Skin epidermis (tissue), 12 donors: ENCODE measurements at regions not wholly inside any gene's neighbourhood (a gene's known extent, or its start where the extent isn't known, plus 50 kb on each side); places are given as distances from the start of the nearest gene placed in this dataset.
"Not testable (repeated sequence)": the region's sequence is repeated elsewhere in the genome, so short reads cannot be mapped to it uniquely, and the experiment has no call there.

Source experiments
- H3K27ac ChIP-seq, 21 experiments: fragments of 200-600 bp; sonication (generic) in 11 of 21; one replicate each; pipeline ENCODE4 v1.5.0; 2020; ENCODE audit warnings: mild to moderate bottlenecking in 3 of 21, inconsistent platforms in 2 of 21, moderate library complexity in 2 of 21
- H3K4me3 ChIP-seq, 7 experiments: fragments of 200-600 bp; sonication (generic) in 2 of 7; one replicate each; pipeline ENCODE4 v1.5.0; 2020; ENCODE audit warnings: inconsistent platforms in 2 of 7, mild to moderate bottlenecking in 2 of 7, moderate library complexity in 1 of 7

DNA sequence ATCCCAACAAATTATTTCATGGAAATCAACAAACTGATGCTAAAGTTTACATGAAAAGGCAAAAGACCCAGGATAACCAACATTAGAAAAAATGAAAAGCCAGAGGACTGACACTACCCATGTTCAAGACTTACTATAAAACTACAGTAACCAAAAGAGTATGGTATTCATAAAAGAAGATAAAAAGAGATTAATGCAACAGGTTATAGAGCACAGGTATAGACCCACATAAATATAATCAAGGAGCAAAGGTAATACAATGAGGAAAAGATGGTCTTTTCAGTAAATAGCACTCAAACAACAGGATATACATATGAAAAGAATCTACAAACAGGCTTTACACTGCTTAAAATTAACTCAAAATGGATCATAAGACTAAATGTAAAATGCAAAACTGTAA, 1342.7 kb downstream of the UQCRFS1 start:
- H3K4me3 ChIP-seq, result no peak overlapping the region
- no peak overlapping the region for H3K27ac ChIP-seq

DNA sequence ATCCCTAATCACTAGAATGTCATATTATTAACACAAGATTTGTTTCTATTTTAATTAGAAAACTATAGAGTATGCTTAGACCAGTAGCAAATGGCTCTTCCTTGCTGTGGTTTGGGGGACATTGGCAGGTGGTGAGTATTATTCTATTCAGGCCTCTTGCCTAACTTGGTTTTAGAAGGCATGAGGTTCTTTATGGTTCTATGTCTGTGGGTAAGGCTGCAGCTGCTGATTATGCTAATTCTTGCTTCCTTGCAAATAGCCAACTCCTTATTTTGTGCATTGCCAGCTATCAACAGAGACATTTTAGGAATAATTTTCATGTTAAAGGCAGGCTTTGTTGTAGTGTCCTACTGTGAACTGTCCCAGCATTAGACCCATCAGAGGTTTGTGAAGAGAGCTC, 1344.9 kb downstream of the UQCRFS1 start:
- H3K27ac ChIP-seq, result no peak overlapping the region
- no peak overlapping the region for H3K4me3 ChIP-seq

DNA sequence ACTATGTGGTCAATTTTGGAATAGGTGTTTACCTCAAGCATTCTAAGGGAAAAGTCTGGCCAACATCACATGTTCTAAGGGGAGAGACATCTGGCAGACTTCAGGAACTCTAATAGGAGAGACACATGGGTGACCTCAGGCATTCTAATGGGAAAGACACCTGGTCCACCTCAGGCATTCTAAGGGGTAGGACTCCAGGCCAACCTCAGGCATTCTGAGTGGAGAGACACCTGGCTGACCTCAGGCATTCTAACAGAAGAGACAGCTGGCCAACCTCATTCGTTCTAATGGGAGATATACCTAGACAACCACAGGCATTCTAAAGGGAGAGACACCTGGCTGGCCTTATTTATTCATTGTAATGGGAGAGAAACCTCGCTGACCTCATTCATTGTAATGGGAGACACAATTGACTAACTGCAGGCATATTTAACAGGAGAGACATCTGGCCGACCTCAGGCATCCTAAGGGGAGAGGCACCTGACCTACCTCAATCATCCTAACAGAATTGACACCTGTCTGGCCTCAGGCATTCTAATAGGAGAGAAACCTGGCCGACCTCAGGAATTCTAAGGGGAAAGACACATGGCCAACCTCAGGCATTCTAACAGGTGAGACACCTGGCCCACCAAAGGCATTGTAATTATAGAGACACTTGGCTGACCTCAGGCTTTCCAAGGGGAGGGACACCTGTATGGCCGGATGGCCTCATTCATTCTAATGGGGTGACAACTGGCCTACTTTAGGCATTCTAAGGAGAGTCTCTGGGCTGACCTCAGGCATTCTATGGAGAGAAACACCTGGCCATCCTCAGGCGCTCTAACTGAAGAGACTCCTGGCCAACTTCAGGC, 1346.8 kb downstream of the UQCRFS1 start:
- no peak overlapping the region for H3K27ac ChIP-seq
- H3K4me3 ChIP-seq, result no peak overlapping the region

DNA sequence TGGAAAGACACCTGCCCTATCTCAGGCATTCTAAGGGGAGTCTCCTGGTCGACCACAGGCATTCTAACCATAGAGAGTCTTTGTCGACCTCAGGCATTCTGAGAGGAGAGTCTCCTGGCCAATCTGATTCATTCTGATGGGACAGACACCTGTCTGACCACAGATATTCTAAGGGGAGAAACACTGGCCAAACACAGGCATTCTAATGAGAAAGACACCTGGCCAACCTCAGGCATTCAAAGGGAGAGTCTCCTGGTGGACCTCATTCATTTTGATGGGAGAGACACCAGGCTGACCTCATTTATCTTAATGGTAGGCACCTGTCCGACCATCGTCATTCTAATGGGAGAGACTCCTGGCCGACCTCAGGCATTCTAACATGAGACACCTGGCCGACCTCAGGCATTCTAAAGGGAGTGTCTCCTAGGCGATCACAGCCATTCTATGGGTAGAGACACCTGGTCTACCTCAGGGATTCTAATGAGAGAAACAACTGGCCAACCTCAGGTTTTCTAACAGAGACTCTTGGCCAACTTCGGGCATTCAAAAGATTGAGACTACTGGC, 1351.5 kb downstream of the UQCRFS1 start:
- Histone ChIP-seq H3K27ac (no peak overlapping the region), H3K4me3 (no peak overlapping the region)

DNA sequence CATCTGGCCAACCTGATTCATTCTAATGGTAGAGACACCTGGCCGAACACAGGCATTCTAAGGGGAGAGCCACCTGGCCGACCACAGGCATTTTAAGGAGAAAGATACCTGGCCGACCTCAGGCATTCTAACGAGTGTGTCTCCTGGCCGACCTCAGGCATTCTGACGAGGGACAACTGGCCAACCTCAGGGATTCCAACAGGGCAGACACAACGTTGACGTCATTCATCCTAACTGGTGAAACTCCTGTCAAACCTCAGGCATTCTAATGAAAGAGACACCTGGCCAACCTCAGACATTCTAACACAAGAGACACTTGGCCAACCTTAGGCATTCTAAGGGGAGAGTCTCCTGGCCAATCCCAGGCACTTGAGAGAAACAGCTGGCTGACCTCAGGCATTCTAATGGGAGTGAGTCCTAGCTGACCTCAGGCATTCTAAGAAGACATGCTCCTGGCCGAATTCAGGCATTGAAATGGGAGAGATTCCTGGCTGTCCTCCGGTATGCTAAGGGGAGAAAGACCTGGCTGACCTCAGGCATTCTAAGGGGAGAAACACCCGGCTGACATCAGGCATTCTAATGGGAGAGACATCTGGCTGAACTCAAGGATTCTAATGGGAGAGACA, 1352.5 kb downstream of the UQCRFS1 start:
- Histone ChIP-seq H3K27ac (no peak overlapping the region), H3K4me3 (no peak overlapping the region)

DNA sequence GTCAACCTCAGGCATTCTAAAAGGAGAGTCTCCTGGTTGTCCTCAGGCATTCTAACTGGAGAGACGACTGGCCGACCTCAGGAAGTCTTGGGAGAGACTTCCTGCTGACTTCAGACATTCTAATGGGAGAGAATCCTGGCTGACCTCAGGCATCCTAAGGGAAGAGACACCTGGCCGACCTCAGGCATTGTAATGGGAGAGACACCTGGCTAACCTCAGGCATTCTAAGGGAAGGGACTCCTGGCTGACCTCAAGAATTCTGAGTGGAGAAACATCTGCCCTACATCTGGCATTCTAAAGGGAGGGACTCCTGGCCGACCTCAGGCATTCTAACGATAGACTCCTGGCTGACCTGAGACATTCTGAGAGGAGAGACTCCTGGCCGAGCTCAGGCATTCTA, 1353.3 kb downstream of the UQCRFS1 start:
- H3K4me3 ChIP-seq, result no peak overlapping the region
- no peak overlapping the region for H3K27ac ChIP-seq

DNA sequence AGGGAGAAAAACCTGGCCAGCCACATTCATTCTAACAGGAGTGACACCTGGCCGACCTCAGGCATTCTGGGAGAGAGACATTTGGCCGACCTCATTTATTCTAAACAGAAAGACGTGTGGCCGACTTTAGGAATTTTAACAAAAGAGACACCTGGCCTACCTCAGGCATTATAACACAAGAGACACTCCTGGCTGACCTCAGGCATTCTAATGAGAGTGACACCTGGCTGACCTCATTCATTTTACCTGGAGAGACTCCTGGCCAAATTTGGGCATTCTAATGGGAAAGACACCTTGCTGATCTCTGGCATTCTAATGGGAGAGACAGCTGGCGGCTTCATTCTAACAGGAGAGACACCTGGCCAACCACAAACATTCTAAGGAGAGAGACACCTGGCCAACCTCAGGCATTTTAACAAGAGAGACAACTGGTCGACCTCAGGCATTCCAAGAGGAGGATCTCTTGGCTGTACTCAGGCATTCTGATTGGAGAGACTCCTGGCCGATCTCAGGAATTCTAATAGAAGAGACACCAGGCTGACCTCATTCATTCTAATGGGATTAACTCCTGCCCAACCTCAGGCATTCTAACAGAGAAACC, 1353.9 kb downstream of the UQCRFS1 start:
- H3K4me3 ChIP-seq, result no peak overlapping the region
- H3K27ac ChIP-seq, result no peak overlapping the region

DNA sequence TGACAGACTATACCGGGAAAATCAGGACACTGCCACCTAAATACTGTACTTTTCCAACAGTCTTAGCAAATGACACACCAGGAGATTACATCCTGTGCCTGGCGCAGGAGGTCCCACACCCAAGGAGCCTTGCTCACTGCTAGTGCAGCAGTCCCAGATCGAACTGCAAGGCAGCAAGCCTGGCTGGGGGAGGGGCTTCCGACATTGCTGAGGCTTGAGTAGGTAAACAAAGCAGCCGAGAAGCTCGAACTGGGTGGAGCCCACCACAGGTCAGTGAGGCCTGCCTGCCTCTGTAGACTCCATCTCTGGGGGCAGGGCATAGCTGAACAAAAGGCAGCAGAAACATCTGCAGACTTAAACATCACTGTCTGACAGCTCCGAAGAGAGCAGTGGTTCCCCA, 1360.0 kb downstream of the UQCRFS1 start:
- not testable (repeated sequence) for H3K27ac ChIP-seq, H3K4me3 ChIP-seq

DNA sequence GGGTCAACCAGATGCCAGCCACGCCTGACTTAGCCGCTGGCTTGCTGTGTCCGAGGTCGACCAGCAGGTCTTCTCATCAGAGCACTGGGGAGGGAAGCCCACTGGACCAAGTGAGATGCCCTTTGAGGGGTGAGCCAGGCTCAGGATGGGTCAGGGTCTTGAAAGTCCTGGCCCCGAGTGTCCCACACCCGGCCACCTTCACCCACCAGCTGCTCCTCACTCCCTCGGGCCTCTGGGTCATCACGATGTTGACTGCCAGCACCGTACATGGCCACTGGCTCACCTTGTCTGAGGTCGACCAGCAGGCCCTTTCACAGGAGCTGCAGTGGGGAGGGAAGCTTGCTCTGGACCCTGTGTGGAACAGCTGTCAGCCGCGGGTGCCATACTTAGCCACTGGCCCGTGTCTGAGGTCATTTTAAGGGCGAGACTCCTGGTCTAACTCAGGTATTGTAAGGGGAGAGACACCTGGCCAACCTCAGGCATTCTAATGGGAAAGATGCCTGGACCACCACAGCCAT, 1361.3 kb downstream of the UQCRFS1 start:
- Histone ChIP-seq H3K4me3 (no peak overlapping the region), H3K27ac (no peak overlapping the region)

DNA sequence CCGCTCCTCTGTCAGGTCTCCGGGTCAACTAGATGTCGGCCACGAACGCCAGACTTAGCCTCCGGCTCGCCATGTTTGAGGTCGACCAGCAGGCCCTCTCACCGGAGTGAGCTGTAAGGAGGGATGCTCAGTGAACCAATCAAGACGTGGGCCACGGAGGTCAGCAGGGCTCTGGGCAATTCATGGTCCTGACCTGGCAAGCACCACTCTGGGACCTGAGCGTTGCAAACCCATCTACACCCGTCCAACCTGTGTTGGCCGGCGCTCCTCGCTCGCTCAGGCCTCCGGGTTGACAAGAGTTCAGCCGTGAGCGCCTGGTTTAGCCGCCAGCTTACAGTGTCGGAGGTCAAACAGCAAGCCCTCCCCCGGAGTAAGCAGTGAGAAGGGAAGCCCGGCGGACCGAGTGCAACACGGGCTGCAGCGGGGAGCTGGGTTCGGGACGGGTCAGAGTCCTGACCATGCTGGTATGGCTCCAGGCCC, 1361.9 kb downstream of the UQCRFS1 start:
- Histone ChIP-seq H3K27ac (no peak overlapping the region), H3K4me3 (no peak overlapping the region)

DNA sequence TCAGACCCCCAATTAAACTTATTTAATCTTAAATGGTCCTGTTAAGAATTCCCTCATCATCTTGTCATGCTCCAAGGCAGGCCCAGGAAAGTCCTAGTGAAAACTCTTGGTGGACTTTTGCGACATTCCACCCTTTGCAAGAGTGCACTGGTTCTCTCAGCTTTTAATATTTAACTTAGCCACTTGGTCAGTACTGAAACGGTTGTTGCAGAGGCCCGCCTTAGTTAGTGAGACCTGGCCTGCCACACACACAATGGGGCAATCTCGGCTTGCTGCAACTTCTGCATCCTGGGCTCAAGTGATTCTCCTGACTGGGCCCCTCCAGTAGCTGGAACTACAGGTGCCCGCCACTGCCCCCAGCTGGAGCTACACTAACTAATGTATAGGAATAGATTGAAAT, 1366.0 kb downstream of the UQCRFS1 start:
- no peak overlapping the region for H3K4me3 ChIP-seq
- no peak overlapping the region for H3K27ac ChIP-seq

DNA sequence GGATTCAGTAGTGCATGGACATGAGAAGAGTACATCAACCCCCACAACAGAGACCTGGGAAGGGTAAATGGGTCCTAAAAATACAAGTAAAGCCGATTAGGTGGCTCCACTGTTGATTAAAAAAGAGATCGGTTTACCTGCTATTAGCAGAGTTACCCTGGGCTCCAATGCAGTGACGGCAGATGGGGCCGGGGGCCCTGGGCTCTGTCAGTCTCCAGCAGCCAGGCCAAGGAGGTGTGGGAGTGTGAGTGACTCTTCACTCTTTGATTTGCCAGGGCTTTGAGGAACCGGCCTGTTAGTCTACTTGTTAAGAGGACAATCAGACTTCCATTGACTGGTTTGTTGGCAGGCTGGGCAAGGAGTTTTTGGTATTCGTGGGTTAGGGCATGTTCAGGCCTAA, 1368.7 kb downstream of the UQCRFS1 start:
- H3K27ac ChIP-seq, result no peak overlapping the region
- H3K4me3 ChIP-seq, result no peak overlapping the region

DNA sequence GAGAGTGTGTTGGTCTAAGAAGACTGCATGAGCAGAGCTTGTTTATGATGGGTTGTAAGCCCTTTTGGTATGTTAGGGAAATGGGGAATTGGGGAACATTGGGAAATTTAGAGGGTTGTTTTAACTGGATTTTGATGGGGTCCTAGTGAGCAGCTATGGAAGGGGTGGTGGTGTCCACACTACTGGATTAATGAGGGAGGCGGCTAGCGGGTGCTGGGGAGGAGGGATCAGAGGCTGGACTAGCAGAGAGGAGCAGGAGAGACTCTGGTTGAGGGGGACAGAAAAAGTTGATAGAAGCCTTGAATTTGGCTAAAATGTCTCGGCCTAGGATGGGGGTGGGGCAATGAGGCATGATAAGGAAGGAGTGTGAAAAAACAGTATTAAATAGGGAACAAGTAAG, 1369.1 kb downstream of the UQCRFS1 start:
- Histone ChIP-seq H3K27ac (no peak overlapping the region), H3K4me3 (no peak overlapping the region)

DNA sequence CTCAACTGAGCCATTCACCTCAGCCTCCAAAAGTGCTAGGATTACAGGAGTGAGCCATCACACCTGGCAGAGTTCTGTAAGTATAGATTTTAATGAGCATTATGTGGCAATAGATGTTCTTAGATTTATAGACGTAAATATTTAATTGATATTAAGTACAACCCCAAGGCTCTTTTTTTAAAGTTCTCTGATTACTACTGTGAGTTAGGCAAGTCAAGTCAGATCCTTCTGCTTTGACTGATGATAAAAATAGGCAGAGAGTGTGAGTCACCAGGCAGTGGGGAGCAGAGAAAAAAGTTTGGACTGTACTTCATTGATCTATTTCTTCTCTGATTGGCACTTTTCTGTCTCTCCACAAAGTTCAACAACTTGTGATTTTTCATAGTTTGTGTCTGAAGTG, 1379.9 kb downstream of the UQCRFS1 start:
- H3K27ac ChIP-seq, result no peak overlapping the region
- no peak overlapping the region for H3K4me3 ChIP-seq

DNA sequence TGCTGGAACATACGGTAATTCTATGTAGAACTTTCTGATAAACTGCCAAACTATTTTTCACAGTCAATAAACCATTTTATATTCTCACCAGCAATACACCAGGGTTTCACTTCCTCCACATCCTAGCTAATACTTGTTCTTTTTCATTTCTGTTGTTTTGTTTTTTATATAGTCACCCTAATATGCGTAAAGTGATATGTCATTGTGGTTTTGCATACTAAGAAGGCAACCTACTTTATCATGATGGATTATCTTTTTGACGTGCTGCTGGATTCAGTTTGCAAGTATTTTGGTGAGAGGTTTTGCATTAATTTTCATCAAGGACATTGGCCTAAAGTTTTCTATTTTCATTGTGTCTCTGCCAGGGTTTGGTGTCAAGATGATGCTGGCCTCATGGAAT, 1384.1 kb downstream of the UQCRFS1 start:
- no peak overlapping the region for H3K4me3 ChIP-seq

DNA sequence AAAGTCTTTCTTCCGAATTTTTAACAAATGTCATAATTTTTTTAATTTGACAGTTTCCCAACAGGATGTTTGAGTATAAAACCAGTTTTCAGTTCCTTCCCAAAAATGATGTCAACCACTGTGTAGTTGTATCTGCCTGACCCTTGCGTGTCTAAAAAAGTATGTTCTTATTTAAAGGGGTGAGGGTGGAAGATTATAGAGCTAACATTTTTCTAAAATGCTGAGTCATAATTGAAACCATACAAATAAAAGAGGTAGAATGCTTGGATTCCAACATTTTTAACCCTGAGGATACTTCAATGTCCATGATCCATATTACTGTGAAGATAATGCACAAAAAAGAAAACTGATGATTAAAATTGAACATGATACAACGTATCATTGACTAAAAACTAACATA, 1388.8 kb downstream of the UQCRFS1 start:
- Histone ChIP-seq H3K27ac (no peak overlapping the region), H3K4me3 (no peak overlapping the region)

More for the DNA sequence above, 1384.1 kb downstream of the UQCRFS1 start:
- no peak overlapping the region for H3K27ac ChIP-seq

DNA sequence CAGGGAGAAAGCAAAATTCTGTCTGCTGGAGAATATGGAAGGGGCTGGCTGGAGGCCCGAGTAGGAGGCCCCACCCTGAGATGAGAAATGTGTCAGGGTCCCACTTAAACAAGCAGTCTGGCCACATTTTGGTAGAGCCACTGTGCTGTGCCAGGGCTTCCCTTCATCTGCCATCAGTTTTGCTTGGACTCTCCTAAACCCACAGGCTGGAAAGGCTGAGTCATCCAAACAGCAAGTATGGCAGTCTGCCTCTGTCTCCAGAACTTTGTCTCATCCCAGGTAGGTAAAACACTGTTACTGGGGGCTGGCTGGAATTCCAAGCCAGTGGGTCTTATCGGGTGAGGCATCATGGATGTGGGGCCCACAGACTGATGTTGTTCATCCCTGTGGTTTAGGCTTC, 1390.6 kb downstream of the UQCRFS1 start:
- no peak overlapping the region for H3K4me3 ChIP-seq

DNA sequence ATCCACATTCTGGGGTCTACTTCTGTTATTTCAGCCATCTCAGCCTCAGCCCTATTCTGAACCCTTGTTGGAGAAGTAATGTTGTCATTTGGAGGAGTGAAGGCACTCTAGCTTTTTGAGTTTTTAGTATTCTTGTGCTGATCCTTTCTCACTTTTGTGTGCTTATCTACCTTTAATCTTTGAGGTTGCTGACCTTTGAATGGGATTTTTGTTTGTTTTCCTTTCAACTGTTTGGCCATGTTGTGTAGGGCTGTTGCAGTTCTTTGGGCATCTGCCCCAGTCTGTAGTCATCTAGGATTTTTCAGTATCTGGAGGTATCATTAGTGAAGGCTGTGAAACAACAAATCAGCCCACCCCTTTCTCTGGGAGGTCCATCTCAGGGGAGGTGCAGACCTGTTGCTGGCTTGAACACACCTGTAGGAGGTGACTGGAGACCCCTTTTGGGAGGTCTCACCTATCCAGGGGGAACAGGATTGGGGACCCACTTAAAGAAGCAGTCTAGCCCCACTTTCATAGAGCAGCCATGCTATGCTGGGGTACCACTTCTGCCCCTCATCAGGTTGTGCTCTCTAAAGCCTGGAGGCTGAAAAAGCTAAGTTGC, 1391.4 kb downstream of the UQCRFS1 start:
- Histone ChIP-seq H3K4me3 (no peak overlapping the region), H3K27ac (no peak overlapping the region)

More for the DNA sequence above, 1390.6 kb downstream of the UQCRFS1 start:
- H3K27ac ChIP-seq, result no peak overlapping the region

DNA sequence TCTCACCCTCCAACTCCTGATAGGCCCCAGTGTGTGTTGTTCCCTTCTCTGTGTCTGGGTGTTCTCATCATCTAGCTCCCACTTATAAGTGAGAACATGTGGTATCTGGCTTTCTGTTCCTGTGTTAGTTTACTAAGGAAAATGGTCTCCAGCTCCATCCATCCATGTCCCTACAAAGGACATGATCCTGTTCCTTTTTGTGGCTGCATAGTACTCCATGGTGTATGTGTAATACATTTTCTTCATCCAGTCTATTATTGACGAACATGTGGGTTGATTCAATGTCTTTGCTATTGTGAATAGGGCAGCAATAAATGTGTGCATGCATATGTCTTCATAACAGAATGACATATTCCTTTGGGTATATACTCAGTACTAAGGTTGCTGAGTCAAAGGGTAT, 1397.0 kb downstream of the UQCRFS1 start:
- H3K27ac ChIP-seq, result no peak overlapping the region

DNA sequence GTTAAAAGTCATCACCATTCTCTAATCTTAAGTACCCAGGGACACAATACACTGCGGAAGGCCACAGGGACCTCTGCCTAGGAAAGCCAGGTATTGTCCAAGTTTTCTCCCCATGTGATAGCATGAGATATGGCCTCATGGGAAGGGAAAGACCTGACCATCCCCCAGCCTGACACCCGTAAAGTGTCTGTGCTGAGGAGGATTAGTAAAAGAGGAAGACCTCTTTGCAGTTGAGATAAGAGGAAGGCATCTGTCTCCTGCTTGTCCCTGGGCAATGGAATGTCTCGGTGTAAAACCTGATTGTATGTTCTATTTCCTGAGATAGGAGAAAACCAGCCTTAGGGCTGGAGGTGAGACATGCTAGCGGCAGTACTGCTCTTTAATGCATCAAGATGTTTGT, 1398.1 kb downstream of the UQCRFS1 start:
- H3K4me3 ChIP-seq, result not testable (repeated sequence)

More for the DNA sequence above, 1397.0 kb downstream of the UQCRFS1 start:
- H3K4me3 ChIP-seq, result no peak overlapping the region

More for the DNA sequence above, 1398.1 kb downstream of the UQCRFS1 start:
- not testable (repeated sequence) for H3K27ac ChIP-seq
